Uterus (tissue), 3 donors: ENCODE measurements at regions not wholly inside any gene's neighbourhood (a gene's known extent, or its start where the extent isn't known, plus 50 kb on each side); places are given as distances from the start of the nearest gene placed in this dataset.

ENCODE experiments used
- DNase-seq, 2 donors: peaks; one replicate each; pipeline ENCODE4 v3.0.0-alpha.2; 2019 to 2020
- H3K27ac ChIP-seq, 2 donors: fragments of 200-600 bp; sonication (generic); 1 replicate in 1 of 2; 2 replicates in 1 of 2; pipeline ENCODE4 v1.5.1; 2016 to 2018
- H3K27me3 ChIP-seq, 2 donors: fragments of 200-600 bp; sonication (generic); one replicate each; pipeline ENCODE4 v1.5.1; 2018 to 2019; ENCODE audit warnings: control low read depth in 1 of 2
- H3K36me3 ChIP-seq, 2 donors: fragments of 200-600 bp; sonication (generic); one replicate each; pipeline ENCODE4 v1.5.1; 2019; ENCODE audit warnings: control low read depth in 1 of 2
- H3K4me1 ChIP-seq, 2 donors: fragments of 200-600 bp; sonication (generic); one replicate each; pipeline ENCODE4 v1.5.1; 2018 to 2019; ENCODE audit warnings: control low read depth in 1 of 2
- H3K4me3 ChIP-seq, 2 donors: fragments of 200-600 bp; sonication (generic); 1 replicate in 1 of 2; 2 replicates in 1 of 2; pipeline ENCODE4 v1.5.1; 2018 to 2019; ENCODE audit warnings: mild to moderate bottlenecking in 1 of 2
- H3K9me3 ChIP-seq, 2 donors: fragments of 200-600 bp; sonication (generic); one replicate each; pipeline ENCODE4 v1.5.1; 2019; ENCODE audit warnings: control low read depth in 1 of 2
- POLR2A ChIP-seq, 2 donors: fragments of 450-650 bp; IDR thresholded peaks; one replicate each; pipeline ENCODE4 v1.6.1; 2016; ENCODE audit warnings: antibody characterized with exemption in 2 of 2, mild to moderate bottlenecking in 1 of 2, moderate library complexity in 1 of 2
- intact Hi-C: fragments of 100-400 bp; cut with DNase I; formaldehyde crosslinking; loops from one replicate; pipeline ENCODE4 v1.15.1; 2023; ENCODE audit warnings: low total_unique reads
- TF ChIP-seq, protein P1 (sequence below), 4 experiments: fragments of 200-600 bp in 2 of 4; fragments of 450-650 bp in 2 of 4; sonication (generic) in 2 of 4; IDR thresholded peaks; one replicate each; pipeline ENCODE4 v1.5.1; 2016 to 2019; ENCODE audit warnings: antibody characterized with exemption in 4 of 4, mild to moderate bottlenecking in 2 of 4, moderate library complexity in 1 of 4
- donor health status: DM: yes; HTN: yes; CAD: no.

GRCh38 chr2:12036640-12036983 is 290.2 kb downstream of the LPIN1 start:
- no peak overlapping the region for H3K27ac ChIP-seq
- no peak overlapping the region for H3K4me3 ChIP-seq
- no peaks in the 10 kb centered on the region for H3K36me3 ChIP-seq
- no peaks in the 10 kb centered on the region for H3K9me3 ChIP-seq
- H3K4me1 ChIP-seq = no peaks in the 10 kb centered on the region
- no peak for DNase-seq
- no peaks in the 10 kb centered on the region for H3K27me3 ChIP-seq
- TF ChIP-seq, protein P1, sequence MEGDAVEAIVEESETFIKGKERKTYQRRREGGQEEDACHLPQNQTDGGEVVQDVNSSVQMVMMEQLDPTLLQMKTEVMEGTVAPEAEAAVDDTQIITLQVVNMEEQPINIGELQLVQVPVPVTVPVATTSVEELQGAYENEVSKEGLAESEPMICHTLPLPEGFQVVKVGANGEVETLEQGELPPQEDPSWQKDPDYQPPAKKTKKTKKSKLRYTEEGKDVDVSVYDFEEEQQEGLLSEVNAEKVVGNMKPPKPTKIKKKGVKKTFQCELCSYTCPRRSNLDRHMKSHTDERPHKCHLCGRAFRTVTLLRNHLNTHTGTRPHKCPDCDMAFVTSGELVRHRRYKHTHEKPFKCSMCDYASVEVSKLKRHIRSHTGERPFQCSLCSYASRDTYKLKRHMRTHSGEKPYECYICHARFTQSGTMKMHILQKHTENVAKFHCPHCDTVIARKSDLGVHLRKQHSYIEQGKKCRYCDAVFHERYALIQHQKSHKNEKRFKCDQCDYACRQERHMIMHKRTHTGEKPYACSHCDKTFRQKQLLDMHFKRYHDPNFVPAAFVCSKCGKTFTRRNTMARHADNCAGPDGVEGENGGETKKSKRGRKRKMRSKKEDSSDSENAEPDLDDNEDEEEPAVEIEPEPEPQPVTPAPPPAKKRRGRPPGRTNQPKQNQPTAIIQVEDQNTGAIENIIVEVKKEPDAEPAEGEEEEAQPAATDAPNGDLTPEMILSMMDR (IDR thresholded peaks at IDR 0.05) = no peak
- TF ChIP-seq POLR2A (IDR thresholded peaks at IDR 0.05) = no peak
- intact Hi-C loops = no loop called here

- Histone ChIP-seq H3K9me3 (no peaks in the 10 kb centered on the region), H3K27ac (no peak overlapping the region), H3K4me3 (no peak overlapping the region), H3K36me3 (no peaks in the 10 kb centered on the region), H3K4me1 (no peaks in the 10 kb centered on the region), H3K27me3 (no peaks in the 10 kb centered on the region)
- DNase-seq = no peak
- intact Hi-C loops = no loop called here
- TF ChIP-seq, protein P1 (IDR thresholded peaks at IDR 0.05) = no peak
- no peak for TF ChIP-seq POLR2A (IDR thresholded peaks at IDR 0.05)
Measured at GRCh38 chr2:12037301-12037700, 290.9 kb downstream of the LPIN1 start.

GRCh38 chr2:12041236-12041635 is 294.8 kb downstream of the LPIN1 start:
- Histone ChIP-seq H3K36me3 (no peaks in the 10 kb centered on the region), H3K27ac (no peak overlapping the region), H3K4me1 (no peaks in the 10 kb centered on the region), H3K9me3 (no peaks in the 10 kb centered on the region), H3K27me3 (no peaks in the 10 kb centered on the region), H3K4me3 (no peak overlapping the region)
- DNase-seq = no peak
- intact Hi-C loops = no loop called here
- TF ChIP-seq, protein P1 (IDR thresholded peaks at IDR 0.05) = no peak
- TF ChIP-seq POLR2A (IDR thresholded peaks at IDR 0.05) = no peak

- DNase-seq = no peak
- H3K36me3 ChIP-seq = no peaks in the 10 kb centered on the region
- H3K4me1 ChIP-seq = no peaks in the 10 kb centered on the region
- H3K9me3 ChIP-seq = no peaks in the 10 kb centered on the region
- H3K27ac ChIP-seq = no peak overlapping the region
- TF ChIP-seq, protein P1 (IDR thresholded peaks at IDR 0.05) = no peak
- no peak for TF ChIP-seq POLR2A (IDR thresholded peaks at IDR 0.05)
- H3K4me3 ChIP-seq = no peak overlapping the region
- intact Hi-C loops = no loop called here
- no peaks in the 10 kb centered on the region for H3K27me3 ChIP-seq
Measured at GRCh38 chr2:12043131-12043530, 296.7 kb downstream of the LPIN1 start.

DNA sequence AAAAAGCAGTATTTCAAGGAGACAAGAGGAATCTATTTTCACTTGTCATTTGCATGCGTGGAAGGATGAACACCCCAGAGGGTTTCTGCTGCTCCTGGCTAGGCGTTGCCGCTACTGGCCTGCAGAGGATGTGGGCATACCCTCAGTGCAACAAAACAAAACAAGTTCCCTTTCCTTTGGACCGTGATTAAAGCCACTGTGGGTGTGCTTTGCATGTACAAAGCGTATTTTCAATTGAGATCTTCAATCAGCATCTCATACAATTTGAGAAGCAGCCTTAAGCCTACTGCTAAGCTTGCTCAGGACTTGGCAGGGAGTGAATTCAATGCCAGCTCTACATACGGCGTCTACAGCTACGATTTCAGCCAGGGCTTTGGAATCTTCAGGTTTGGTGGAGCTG is 298.4 kb downstream of the LPIN1 start:
- H3K27ac ChIP-seq = no peak overlapping the region
- intact Hi-C loops = no loop called here
- no peaks in the 10 kb centered on the region for H3K36me3 ChIP-seq
- DNase-seq = no peak
- H3K27me3 ChIP-seq = no peaks in the 10 kb centered on the region
- TF ChIP-seq, protein P1 (IDR thresholded peaks at IDR 0.05) = no peak
- no peak for TF ChIP-seq POLR2A (IDR thresholded peaks at IDR 0.05)
- no peaks in the 10 kb centered on the region for H3K4me1 ChIP-seq
- H3K9me3 ChIP-seq = no peaks in the 10 kb centered on the region
- no peak overlapping the region for H3K4me3 ChIP-seq
